SIG-M5 treated with dmso at 0.1 percent for 504 hours (cell line): ENCODE measurements at regions not wholly inside any gene's neighbourhood (a gene's known extent, or its start where the extent isn't known, plus 50 kb on each side); places are given as distances from the start of the nearest gene placed in this dataset.

Experiments
- DNase-seq: peaks from one replicate; lab custom pipeline; 2025; ENCODE audit not compliant: unreplicated experiment; lab: John Stamatoyannopoulos, UW

DNA sequence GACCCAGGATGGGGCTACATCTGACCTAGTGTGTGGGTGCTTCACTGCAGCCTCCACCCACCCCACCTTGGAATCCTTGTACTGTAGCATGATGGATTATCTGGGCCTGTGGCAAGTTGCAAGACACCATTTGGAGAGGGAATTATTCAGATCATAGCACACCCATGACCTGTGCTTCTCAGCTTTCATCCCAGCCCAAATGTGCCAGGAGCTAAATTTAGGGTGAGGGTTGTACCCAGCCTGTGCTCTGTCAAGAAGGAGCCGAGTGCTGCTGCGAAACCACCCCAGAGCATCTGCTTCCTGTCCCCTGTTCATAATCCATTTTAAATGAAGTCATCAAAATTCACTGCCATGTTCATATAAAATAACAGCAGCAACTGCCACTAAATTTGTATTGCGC is 394.5 kb downstream of the SHANK2 start:
- DNase-seq: no peak

DNA sequence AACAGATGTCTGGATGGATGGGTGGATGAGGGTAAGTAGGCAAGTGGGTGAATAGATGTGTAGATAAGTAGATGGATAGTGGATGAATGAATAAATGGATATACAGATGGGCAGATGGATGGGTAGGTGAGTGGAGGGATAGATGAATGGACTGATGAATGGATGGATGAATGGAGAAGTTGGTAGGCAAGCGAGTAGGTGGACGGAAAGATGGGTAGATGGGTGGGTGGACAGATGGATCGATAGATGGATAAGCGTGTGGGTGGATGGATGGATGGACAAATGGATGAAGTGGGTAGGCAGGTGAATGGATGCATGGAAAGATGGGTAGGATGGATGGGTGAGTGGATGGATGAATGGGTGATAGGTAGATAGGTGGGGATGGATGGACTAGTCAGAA is 393.2 kb downstream of the SHANK2 start:
- no peak for DNase-seq

DNA sequence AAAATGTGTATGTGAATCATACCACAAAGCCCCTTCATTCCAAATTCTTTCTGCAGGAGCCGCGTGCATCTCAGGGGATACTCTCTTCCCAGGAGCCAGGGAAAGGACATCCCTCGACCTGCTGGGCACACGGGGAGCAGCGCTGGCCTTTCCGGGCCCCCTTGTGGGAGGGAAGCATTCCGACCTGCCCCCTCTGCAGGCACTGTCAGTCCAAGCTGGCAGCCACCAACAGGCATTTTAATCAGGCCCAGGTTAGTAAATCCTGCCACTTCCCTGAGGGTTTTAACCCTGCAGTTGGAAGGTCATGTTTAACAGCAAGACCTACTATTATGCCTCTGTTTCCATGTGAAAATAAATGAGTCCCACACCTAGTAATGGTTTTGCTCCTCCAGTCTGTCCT is 391.5 kb downstream of the SHANK2 start:
- DNase-seq: no peak

DNA sequence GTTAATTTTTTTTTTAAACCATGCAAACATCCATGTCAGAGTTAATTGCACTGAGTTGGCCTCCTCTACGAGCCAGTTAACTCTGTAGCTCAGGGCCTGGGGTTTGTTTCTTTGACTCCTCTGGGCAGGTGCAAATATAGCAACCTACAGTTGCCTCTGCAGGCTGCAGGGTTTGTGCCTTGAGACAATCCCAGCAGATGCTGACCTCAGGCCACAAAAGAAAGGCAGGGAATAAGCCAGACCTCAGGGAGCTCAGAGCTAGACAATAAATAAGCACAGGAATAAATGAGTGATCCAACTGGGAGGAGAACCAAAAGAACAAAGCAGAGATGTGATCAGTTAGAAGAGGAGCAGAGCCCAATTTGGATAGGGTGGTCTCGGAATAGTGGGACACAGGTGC is 390.8 kb downstream of the SHANK2 start:
- DNase-seq: no peak

GRCh38 chr11:70862093-70862492 is 390.3 kb downstream of the SHANK2 start:
- no peak for DNase-seq

GRCh38 chr11:70863186-70863585 is 389.2 kb downstream of the SHANK2 start:
- no peak for DNase-seq

GRCh38 chr11:70863993-70864392 is 388.4 kb downstream of the SHANK2 start:
- DNase-seq: no peak

DNA sequence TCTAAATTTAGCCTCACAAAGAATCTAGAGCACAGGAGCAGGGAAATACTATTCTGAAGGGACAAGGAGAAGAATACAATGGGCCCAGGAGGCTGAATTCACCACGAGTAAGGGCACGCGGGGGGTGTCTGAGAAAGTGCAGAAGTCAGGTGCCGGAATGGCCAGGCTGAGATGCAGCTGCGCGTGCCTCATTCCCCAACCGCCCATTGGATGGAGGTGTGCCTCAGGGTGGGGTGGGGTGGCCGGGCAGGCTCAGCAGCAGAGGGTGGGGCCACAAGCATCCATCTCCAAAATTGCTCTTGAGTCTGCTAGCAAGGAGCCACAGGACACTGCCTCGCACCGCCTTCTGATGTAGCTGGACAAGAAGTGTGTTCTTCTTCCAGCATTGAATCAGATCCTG is 387.0 kb downstream of the SHANK2 start:
- DNase-seq: no peak

DNA sequence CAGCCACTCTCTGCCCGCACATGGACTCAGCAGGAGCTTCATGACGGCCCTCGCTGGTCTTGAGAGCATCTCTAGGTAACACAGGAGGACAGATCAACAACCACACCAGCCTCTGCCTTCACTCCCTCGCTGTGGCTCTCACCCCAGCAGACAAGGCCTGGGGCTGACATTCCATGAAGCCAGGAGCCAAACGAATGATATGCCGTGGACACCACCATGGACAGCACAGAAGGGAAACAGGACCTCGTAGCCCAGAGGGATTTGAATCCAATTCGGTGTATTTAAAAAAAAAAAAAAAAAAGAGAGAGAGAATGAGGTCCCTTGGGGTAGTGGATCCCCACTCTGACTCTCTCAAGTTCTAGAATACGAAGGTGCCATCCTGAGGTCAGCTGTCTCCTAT is 385.5 kb downstream of the SHANK2 start:
- DNase-seq: no peak

GRCh38 chr11:70867281-70868047 is 384.9 kb downstream of the SHANK2 start:
- DNase-seq: no peak

GRCh38 chr11:70868341-70868885 is 384.0 kb downstream of the SHANK2 start:
- DNase-seq: no peak

- DNase-seq: no peak
These were observed 383.3 kb downstream of the SHANK2 start for GRCh38 chr11:70869054-70869453.

- no peak for DNase-seq
These were observed 380.5 kb downstream of the SHANK2 start for GRCh38 chr11:70871881-70872280.

GRCh38 chr11:70872299-70872698 is 380.1 kb downstream of the SHANK2 start:
- no peak for DNase-seq

DNA sequence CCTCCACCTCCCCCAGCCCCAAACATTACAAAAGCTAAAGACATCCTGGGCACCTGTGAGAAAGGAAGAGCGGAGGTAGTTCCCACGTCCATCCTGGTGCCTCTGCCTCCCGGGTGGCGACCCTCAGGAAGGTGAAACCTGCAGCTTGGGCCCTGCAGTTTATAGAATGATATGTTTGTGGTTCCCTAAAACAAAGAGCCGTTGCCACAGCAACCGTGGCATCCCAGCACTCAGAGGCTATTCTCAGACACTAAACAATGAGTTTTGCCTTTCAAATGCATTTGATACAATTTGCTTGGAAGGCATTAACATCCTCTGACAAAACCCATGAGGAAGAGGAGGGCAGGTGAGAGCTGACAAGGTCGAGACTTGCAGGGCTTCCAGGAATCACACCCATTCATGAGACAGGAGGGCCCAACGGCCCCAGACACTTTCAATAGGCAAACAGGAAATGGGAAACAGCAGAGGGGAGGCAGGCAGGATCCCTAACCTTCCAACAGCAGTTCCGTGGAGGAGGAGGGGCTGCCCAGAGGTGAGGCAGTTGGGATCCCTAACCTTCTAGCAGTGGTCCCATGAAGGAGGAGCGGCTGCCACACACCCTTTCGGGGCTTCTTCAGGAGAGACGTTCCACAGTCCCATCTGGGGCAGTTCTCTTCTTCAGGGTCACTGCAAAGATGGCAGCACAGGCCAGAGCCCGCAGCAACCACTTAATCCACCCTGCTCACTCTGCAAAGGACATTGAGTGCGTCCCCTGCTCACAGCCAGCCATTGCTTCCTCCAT is 379.2 kb downstream of the SHANK2 start:
- DNase-seq: no peak

DNA sequence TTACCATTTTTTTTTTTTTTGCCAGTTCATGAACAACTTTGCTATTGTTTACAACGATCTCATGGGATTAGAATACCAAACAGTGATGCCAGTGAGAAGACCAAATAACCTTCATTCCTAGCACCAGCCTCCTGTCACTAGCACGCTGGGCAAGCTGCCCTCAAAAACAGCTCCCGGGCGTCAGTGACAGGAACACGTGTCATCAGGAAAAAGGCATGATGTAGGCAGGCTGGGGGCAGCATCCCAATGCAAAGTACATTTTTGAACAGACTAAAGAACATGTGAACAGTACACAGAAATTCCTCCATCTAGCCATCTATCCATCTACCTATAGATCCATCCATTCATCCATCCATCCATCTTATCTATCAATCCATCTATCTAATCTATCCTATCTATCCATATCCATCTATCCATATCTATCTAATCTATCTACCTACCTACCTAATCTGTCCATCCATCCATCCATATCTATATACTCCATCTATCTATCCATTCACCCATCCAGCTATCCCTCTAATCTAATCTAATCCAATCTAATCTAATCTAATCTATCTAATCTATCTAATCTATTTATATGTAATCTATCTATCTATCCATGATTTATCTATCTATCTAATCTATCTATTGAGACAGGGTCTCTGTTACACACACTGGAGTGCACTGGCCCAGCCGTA is 378.5 kb downstream of the SHANK2 start:
- DNase-seq: no peak

GRCh38 chr11:70876685-70877084 is 375.7 kb downstream of the SHANK2 start:
- DNase-seq: no peak

- DNase-seq: no peak
These were observed 375.2 kb downstream of the SHANK2 start for GRCh38 chr11:70877151-70877550.

GRCh38 chr11:70878366-70878765 is 374.0 kb downstream of the SHANK2 start:
- DNase-seq: no peak

- no peak for DNase-seq
These were observed 372.6 kb downstream of the SHANK2 start for GRCh38 chr11:70879601-70880285.

GRCh38 chr11:70880416-70880815 is 372.0 kb downstream of the SHANK2 start:
- DNase-seq: no peak
